ENCODE measurements at regions not wholly inside any gene's neighbourhood (a gene's known extent, or its start where the extent isn't known, plus 50 kb on each side); places are given as distances from the start of the nearest gene placed in this dataset.

- FAIRE-seq (no peak), DNase-seq (ENCODE audit: low read depth, low spot score) (no peak)
- no peak overlapping the region for H3K4me2 ChIP-seq (ENCODE audit: control insufficient read depth, extremely low read depth, insufficient read depth, low read depth, low read length)
- no peak overlapping the region for H2AFZ ChIP-seq (ENCODE audit: control insufficient read depth, low read length)
- dilution Hi-C loops (cut with MboI; ENCODE audit: extremely low pct_ligation_motif_present, low sequenced_read_pairs) = no loop called here
- H3K9me3 ChIP-seq (ENCODE audit: control insufficient read depth, low read depth, low read length) = no peaks in the 10 kb centered on the region
- H3K27ac ChIP-seq (ENCODE audit: control insufficient read depth, insufficient read depth, low read length) = no peak overlapping the region
- H3K79me2 ChIP-seq (ENCODE audit: control insufficient read depth, insufficient read depth, low read length) = no peaks in the 10 kb centered on the region
- H3K9ac ChIP-seq (ENCODE audit: control insufficient read depth, extremely low read depth, insufficient read depth, low read length) = no peak overlapping the region
- TF ChIP-seq EZH2 (IDR thresholded peaks at IDR 0.05; ENCODE audit: low read length) = no peak
- TF ChIP-seq CTCF (optimal IDR thresholded peaks at IDR 0.05 in 1 of 3, IDR thresholded peaks at IDR 0.05 in 1 of 3, conservative IDR thresholded peaks at IDR 0.05 in 1 of 3; ENCODE audit: extremely low read depth in 1 of 3, insufficient read depth in 2 of 3, low read length in 3 of 3) = no peak
- no peaks in the 10 kb centered on the region for H3K27me3 ChIP-seq (ENCODE audit: control insufficient read depth, extremely low read depth, insufficient read depth, low read length)
- H3K4me3 ChIP-seq (ENCODE audit: control insufficient read depth in 2 of 3, extremely low read depth in 1 of 3, insufficient read depth in 2 of 3, low read depth in 1 of 3, low read length in 3 of 3) = no peak overlapping the region
- no peaks in the 10 kb centered on the region for H4K20me1 ChIP-seq (ENCODE audit: control insufficient read depth, extremely low read depth, insufficient read depth, low read length)
- H3K9me1 ChIP-seq (ENCODE audit: control insufficient read depth, extremely low read depth, insufficient read depth, low read length) = no peaks in the 10 kb centered on the region
- no peaks in the 10 kb centered on the region for H3K36me3 ChIP-seq (ENCODE audit: control insufficient read depth in 2 of 2, extremely low read depth in 1 of 2, insufficient read depth in 2 of 2, low read length in 2 of 2)
- peaks cover 17% of the 10 kb centered on the region for H3K4me1 ChIP-seq (ENCODE audit: control insufficient read depth, extremely low read depth, insufficient read depth, low read length)
Observed at GRCh38 chr1:59008599-59009347, 224.9 kb upstream of the JUN start.

GRCh38 chr1:59011663-59012062 is 227.8 kb upstream of the JUN start:
- Histone ChIP-seq H3K36me3 (ENCODE audit: control insufficient read depth in 2 of 2, extremely low read depth in 1 of 2, insufficient read depth in 2 of 2, low read length in 2 of 2) (no peaks in the 10 kb centered on the region), H4K20me1 (ENCODE audit: control insufficient read depth, extremely low read depth, insufficient read depth, low read length) (no peaks in the 10 kb centered on the region), H3K27me3 (ENCODE audit: control insufficient read depth, extremely low read depth, insufficient read depth, low read length) (no peaks in the 10 kb centered on the region), H3K27ac (ENCODE audit: control insufficient read depth, insufficient read depth, low read length) (no peak overlapping the region), H3K9me3 (ENCODE audit: control insufficient read depth, low read depth, low read length) (no peaks in the 10 kb centered on the region), H3K4me2 (ENCODE audit: control insufficient read depth, extremely low read depth, insufficient read depth, low read depth, low read length) (no peak overlapping the region), H3K9ac (ENCODE audit: control insufficient read depth, extremely low read depth, insufficient read depth, low read length) (no peak overlapping the region), H2AFZ (ENCODE audit: control insufficient read depth, low read length) (no peak overlapping the region), H3K9me1 (ENCODE audit: control insufficient read depth, extremely low read depth, insufficient read depth, low read length) (no peaks in the 10 kb centered on the region), H3K79me2 (ENCODE audit: control insufficient read depth, insufficient read depth, low read length) (no peaks in the 10 kb centered on the region), H3K4me1 (ENCODE audit: control insufficient read depth, extremely low read depth, insufficient read depth, low read length) (peaks cover 38% of the 10 kb centered on the region), H3K4me3 (ENCODE audit: control insufficient read depth in 2 of 3, extremely low read depth in 1 of 3, insufficient read depth in 2 of 3, low read depth in 1 of 3, low read length in 3 of 3) (no peak overlapping the region)
- no peak for DNase-seq (ENCODE audit: low read depth, low spot score)
- TF ChIP-seq CTCF (optimal IDR thresholded peaks at IDR 0.05 in 1 of 3, IDR thresholded peaks at IDR 0.05 in 1 of 3, conservative IDR thresholded peaks at IDR 0.05 in 1 of 3; ENCODE audit: extremely low read depth in 1 of 3, insufficient read depth in 2 of 3, low read length in 3 of 3) (no peak), EZH2 (IDR thresholded peaks at IDR 0.05; ENCODE audit: low read length) (no peak)
- dilution Hi-C loops (cut with MboI; ENCODE audit: extremely low pct_ligation_motif_present, low sequenced_read_pairs) = no loop called here
- FAIRE-seq = no peak
